ENCODE measurements at regions not wholly inside any gene's neighbourhood (a gene's known extent, or its start where the extent isn't known, plus 50 kb on each side); places are given as distances from the start of the nearest gene placed in this dataset.

DNA sequence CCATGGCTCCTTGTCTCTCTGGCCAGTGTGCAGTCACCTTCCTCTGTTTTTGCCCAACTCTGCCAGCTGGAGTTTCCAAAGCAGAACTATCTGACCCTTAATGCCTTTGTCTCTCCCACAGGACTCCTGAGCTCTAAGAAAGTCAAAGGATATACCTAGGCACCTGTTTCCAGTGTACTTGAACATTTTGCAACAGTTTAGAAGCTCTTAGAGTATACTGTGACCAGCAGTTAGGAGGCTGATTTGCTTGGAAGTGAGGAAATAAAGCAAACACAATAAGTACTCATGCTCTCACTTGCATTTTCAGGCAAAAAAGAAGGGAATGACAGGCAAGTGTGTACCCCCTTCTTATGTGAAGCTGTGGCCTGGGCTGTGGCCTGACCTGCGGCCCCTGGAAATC is 204.3 kb upstream of the PLET1 start:
- DNase-seq (ENCODE audit: low spot score): no peak

DNA sequence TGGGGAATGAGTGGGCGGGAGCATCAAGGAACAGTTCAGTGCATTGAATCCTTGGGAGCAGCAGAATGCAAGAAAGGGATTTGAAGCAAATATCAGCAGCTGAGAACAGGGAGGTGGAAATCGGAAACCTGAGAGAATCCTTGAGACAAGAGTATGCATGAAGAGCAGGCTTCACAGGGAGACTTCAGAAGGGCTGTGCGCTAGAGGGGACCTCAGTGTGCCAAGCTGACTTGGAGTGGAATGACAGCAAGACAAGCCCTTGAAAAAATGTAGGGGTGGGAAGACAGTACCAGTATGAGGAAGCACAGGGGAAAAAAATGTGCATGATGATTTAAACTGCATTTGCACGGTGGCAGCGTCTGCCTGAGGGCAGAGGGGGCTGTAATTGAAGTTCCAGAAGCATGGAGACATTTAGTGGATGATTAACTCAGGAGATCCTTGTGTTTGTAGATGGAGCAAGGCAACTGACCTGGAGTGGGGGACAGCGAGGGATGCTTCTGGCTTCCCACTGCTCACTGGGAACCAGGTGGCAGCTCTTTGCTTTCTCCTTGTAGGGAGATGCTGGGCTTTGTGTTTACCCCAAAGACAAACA is 204.9 kb upstream of the PLET1 start:
- DNase-seq (ENCODE audit: low spot score): no peak

DNA sequence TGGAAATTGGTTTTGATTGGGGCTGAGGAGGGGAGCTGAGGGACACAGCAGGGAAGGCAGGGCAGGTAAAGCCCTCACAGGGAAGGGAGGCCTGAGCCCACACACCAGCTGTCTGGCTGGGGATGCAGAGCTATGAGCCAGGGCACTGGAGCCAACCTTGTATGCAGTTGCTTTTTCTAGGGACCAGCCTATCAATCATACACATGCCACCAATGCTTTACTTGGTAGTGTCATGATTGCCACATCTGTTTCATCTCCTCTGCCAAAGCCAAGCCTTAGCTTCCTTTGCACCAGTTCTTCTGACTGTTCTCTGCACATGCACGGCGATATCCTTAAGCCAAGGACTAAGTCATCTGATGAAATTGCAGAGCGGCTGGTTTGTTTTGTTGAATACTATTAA is 207.1 kb upstream of the PLET1 start:
- DNase-seq (ENCODE audit: low spot score): no peak

DNA sequence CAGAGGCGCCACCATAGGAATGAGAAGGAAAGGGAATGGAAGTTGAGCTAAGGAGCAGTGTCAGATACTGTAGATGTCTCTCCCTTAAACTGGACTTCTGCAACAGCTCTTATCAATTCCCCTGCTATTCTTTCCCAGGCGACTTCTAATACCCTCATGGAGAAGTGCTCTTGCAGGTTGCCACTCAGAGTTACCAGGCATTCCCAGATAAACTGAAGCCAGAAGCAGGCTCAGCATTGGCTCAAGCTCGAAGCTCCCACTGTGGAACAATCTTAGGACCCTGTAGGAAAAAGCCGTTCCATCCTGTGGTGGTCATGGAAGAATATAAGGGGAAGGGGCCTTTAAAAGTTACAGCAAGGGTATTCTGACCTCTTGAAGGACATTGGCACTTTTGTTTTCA is 208.7 kb upstream of the PLET1 start:
- no peak for DNase-seq (ENCODE audit: low spot score)

DNA sequence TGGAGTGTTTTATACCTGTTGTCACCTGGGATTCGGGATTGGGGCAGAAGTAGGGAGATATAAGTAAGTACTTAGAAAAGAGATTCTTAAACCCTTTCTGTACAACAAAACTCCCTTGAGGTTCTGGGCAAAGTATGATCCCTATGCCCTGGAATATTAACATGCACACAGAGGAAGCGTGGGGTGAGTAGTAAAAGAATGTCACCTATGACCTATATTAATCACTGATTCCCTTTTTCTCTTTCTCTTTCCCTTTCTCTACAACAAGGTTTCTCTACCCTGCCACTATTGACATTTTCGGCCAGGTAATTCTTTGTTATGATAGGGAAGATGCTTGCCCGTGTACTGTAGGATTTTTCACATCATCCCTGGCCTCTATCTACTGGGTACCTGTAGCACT is 209.7 kb upstream of the PLET1 start:
- DNase-seq (ENCODE audit: low spot score): no peak

DNA sequence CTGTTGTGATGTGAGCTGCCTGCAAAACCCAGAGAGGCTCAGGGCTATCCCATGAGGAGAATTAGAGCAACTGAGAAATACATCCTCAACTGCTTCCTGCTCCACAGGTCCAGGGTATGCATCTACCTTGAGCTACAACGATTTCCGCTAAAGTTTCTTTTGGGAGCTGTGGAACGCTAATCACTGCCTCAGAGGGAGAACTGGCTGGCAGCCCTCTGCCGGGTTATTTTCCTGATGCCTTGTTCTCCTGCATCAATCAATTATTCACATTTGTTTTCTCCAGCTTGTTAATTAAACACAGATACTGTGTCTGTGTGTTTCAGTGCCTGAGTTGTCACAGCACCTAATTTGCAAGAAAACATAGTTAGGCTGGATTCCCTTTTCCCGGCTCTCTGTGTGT is 211.1 kb upstream of the PLET1 start:
- no peak for DNase-seq (ENCODE audit: low spot score)

DNA sequence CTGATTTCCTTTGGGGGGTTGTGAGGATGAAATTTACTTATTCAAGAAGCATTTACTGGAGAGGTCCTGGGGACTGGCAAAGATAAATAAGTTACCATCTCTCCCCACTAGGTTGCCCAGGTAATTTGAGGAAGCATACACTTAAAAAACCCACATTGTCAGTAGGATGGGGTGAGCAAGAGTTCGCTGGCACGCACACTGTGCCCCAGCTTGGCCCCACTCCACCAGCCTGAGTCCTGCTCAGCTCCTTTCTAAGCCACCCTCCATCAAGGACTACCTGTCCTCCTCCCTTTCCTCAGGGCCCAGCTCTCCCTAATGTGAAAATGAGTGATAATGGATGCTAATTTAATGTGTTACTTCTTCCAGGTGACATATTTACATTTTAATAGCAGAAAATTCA is 216.5 kb upstream of the PLET1 start:
- DNase-seq (ENCODE audit: low spot score): no peak

DNA sequence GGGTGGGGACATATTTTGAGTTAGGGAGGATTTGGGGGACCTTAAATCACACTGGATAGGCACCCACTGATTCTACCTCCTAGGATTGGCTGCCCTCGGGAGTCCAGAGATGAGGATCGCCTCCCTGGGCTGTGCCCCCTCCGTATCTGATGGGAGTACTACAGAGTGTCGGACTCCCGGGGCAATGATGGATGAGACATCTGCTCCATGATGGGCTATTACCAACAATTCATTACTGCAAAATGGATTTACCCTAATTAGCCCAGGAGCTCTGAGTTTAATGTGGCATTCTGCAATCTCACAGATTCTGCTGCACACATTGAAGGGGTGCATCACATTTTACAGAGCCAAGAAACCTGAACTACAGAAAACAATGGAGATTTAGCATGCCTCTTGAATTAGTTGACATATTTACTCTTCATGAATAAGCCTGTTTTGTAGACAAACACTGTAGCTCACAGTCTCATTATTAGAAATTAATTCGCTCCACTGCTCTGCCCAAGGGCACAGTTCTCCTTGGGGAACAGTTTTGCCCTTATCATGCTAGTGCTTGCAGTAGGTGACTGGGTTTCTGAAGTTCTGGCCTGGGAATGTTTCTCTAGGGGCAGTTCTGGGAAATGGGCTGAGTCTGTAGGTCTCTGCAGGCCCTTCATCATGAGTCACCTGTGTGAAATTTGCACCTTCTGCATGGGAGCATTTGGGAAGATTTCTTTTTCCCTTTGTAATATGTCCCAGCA is 217.1 kb upstream of the PLET1 start:
- no peak for DNase-seq (ENCODE audit: low spot score)

DNA sequence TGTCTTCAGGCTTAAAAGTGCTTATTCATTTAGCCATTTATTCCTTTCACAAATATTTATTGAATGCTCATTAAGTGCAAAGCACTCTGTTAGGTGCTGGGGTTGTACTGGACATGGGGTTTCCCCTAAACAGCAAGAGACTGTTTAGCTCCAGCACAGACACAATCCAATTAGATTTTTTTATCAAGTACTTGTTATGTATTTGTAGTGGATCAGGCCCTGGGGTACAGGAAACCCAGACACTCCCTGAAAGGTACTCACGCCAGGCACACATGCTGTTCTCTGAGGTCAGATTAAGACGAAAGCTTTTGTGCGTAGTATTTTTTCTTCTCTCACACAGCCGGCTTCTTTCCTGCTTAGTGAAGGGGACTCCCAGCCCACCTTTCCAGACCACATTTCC is 218.1 kb upstream of the PLET1 start:
- DNase-seq (ENCODE audit: low spot score): no peak

DNA sequence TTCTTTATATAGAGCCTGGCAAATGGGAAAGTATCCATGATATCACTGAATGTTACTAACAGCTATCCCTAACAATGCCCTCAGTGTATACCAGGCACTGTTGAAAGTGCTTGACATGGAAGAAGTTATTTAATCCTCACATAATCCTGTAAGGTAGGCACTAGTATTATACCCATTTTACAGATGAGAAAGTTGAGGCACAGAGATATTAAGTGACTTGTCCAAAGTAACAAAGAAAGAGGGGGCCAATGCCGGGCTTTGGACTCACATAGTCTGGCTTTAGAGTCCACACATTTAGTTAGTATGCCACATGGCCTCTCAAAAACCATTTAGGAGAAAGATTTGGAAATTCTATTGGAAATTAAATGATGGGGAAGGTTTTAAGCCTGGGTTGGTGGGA is 220.8 kb upstream of the PLET1 start:
- DNase-seq (ENCODE audit: low spot score): no peak

DNA sequence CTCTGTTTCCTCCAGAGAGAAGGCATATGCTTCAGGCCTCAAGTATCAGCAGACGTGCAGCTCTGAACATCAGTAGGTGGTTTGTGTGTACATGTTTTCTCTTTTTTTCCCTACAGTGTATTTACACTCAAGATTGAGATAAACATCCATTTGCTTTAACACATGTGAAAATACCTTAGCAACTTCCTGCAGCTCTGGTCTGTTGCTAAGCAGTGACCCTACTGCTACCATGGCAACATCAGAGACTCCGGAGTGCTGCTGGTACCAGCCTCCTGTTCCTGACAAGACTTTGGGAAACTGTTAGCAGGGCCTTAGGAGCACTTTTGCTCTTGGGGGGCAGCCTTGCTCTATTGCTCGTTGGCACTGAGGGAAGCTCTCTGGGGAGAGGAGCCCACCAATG is 221.2 kb upstream of the PLET1 start:
- no peak for DNase-seq (ENCODE audit: low spot score)

DNA sequence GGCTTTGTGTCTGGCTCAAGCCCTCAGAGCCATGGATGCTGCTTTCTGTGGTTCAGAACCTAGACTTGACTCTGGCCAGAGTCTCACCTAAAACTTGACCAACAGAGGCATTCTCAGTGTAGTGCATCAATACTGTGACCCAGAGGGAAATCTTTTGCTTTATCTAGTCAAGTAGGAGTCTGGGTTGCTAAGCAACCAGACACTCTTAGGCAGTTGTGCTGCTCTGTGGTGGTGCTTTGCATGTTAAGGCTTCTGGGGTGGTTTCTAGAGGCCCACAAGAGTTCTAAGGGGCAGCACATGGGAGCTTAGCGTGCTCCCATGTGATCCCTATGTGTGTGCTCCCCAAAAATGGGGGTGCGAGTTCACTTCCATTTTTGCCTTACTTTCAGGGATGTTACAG is 224.6 kb upstream of the PLET1 start:
- no peak for DNase-seq (ENCODE audit: low spot score)

DNA sequence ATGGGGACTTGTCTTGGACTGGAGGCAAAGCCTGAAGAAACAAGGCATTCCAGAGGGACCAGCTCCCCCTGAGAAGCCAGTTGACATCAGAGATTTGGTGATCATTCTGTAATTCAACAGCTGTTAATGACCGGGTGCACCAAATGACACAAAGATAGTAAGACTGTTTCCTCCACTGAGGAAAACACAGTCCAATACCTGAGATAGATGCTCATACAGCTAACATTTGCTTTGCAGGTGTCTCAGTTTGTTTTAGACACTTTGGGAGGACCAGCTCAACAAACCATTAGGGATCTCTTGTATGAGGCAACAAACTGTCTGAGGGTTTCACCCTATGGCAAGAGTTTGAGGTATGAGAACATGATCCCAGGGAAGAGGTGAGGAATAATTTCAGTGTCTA is 237.2 kb upstream of the PLET1 start:
- DNase-seq (ENCODE audit: low spot score): no peak

DNA sequence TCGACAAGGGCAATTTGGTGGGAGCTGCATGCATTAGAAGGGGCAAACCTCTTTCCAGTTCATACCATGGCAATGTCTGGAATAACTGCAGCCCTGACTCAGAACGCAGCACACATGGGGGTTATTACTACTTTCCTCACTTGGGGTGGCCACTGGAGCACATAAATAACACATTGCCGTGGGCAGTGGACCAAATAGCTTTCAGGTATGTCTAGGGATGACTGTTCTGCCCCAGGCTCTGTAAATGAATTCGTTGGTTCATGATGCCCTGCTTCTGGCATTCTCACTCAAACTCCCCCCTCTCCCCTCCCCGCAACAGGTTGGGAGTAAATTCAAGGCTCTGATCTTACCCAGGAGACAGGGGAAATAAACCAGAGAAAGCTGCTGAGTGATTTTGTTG is 238.0 kb upstream of the PLET1 start:
- no peak for DNase-seq (ENCODE audit: low spot score)

DNA sequence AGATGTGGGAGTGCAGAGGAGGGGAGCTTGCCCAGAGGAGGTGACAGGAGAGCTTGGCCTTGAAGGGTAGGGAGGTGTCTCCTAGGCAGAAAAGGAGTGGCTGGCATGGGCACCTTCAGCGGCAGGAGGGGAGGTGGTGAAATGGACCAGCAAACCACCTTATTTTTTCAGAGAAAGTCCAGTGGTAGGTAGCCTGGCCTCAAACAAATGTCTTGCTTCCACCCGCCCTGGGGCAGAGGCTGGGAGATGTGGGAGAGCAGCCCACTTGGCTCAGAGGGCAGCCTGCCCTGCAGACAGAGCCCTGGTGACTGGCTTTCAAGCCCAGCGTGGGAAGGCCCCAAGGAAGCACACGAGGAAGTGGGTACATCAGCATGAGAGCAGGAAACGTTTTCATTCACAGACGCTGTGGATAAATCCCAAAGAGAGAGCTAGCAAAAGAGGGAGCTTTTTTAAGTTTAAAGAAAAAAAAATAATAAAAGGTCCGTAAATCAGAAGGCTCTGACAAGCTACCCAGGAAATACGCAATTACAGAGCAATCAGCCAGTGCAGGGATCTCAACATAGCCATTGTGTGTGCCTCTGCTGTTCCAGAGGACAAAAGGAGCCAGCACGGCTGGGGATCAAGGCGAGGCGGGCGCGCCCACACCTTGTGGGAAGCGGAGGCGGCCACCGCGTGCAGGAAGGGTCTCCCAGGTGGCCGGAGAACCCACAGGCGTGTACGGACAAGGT is 238.7 kb upstream of the PLET1 start:
- no peak for DNase-seq (ENCODE audit: low spot score)

DNA sequence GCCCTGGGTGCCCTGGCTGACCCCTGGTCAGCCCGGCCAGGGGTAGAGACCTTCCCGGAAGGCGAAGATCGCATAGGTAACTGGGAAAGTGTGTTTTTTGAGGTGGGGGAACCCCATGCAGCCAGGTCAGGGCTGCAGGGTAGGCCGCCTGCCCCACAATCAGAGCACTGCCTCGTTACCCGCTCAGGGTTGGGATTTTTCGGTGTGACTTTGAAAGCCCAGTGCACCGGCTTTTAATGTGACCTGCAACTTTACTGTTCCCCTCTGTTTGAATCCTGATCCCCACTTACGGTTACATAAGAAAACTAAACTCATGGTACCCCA is 239.2 kb upstream of the PLET1 start:
- no peak for DNase-seq (ENCODE audit: low spot score)

DNA sequence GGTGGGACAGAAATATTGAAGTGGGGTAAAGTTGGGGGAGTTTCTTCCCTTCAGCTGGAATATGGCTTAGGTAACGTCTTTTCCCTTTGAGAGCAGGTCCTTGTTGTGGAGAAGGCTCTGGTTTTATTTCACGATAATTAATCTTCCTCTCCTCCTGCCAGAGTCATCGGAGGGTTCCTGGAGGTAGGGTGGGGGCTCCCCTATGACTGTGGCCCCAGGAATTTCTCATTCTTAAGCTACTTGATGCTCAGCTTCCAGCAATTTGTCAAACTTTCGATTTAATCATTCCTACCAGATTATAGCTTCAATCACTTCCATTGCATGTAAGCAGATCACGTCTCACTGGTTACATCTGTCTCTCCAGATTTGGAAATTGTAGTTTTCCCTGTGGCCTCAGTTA is 242.8 kb upstream of the PLET1 start:
- no peak for DNase-seq (ENCODE audit: low spot score)

DNA sequence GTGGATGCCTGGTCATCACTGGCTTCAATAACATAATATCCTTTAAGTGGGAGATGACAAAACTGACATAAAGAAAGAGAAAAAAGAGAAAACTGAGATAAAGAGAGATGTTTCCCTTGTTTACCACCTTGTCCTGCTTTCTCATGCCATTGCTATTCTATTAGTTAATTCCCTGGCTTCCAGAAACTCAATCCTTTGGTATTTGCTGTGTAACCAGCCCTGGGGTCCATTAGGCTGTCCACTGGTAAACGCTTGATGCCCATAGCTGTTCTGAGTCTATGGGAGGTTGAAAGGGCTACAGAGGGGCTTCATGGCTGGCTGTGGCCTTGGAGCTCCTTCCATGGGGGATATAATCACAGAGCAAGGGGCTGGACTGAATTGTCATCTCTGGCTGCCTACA is 243.4 kb upstream of the PLET1 start:
- DNase-seq (ENCODE audit: low spot score): no peak

DNA sequence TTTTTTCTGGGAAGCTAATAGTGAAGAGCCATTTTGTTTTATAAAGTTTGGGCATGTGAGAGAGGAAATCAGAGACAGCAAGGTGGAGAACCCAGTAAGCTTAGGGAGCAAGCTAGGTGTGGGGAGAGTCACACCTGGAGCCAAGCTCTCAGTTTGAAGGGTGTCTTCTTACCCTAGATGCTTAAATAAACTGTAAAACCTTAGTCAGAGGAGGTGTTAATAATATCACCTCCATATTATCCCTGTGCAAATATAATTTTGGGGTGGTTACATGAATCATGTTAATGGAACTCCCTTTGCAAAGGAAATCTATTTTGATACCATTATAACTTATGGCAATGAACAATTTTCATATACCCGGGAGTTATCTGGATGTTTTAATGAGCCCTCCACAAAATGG is 246.2 kb upstream of the PLET1 start:
- DNase-seq (ENCODE audit: low spot score): no peak

DNA sequence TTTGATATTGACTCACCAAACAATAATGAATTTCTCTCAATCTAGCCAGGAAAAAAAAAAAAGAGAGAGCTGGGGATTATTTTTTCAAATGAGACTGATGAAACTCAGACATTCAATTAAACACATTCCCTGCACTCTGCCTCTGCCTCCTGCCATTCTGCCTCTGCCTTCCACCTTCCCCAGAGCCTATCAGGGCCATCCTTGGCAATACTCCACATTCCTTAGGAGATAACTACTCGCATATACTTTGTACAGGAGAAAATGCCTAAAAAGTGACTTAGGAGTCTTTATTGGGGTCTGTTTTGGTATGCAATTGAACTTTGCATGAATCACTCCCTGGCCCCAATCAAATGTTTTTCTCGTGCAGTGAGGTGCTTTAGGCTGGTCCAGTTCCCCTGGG is 246.6 kb upstream of the PLET1 start:
- DNase-seq (ENCODE audit: low spot score): no peak

DNA sequence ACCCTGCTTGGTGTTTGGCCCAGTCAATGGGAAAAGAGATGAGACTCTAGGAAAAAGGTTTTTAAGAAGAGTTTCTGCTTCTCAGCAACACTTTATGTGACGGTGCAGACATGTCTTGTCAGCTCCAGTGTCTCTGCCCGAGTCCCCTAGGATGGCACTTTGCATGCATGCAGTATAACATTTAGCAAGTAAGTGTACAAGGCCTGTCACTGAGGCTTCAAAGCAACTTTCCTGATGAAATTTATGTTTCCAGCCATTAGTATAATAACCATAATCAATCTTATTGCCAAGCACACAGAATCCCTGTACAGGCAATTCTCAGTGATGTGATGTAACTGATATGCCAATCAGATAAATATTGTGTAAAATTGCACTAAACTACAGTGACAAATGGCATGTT is 248.1 kb upstream of the PLET1 start:
- DNase-seq (ENCODE audit: low spot score): no peak

DNA sequence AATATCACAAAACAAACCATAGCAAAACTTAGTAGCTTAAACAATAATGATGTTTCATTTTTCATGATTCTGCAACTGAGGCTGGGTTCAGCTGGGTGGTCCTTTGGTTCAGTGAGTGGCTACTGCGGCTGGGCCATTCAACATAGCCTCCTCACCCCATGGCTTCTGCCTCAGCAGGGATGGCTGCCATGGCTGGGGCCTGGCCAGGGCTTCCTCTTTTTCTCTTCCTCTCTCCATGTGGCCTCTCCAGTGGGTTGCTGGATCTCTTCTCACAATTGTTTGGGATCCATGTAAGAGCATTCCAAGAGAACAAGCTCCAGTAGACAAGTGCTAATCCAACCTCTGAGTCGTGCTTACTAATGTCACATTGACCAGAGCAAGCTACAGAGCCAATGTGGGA is 248.6 kb upstream of the PLET1 start:
- no peak for DNase-seq (ENCODE audit: low spot score)

DNA sequence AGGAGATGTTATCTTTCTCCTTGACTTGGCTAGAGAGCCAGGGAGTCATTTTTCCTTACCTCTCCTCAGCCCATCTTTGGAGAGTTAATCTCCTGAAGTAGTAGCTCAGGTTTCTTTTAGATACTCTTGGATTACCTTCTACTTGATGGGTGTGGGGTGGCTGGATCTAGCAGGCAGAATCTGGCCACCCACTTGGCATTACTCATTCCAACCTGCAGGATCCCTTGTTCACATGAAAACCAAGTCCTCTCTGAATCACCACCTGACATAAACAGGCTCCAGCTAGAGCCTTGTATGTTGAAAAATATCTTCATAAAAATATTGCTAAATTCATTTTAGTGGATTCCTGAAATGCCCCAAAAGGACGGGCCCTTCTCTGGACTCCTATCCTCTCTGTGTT is 250.6 kb upstream of the PLET1 start:
- DNase-seq (ENCODE audit: low spot score): no peak

DNA sequence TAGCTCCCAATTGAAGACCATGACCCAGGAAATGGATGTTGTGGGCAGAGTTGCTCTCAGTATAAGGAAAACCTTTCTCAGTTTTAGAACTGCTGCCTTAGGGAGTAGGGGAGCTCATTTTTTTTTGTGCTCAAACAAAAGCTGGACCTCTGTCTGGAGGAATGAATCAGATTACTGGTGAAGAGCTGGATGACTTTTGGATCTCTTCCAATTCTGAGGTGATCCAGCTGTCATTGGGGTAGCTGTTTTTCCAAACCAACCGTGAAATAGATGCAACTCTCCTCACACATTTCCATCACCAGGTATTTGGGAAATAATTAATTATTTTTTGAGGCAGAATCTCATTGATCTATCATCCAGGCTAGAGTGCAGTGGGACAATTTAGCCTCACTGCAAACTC is 251.3 kb upstream of the PLET1 start:
- DNase-seq (ENCODE audit: low spot score): no peak

Data from AG08396 (cell line).